Activated T-cell treated with anti-CD3 and anti-CD28 coated beads, Interleukin-2, amount 50 U/mL, for 4 hours (primary cell): ENCODE measurements at regions not wholly inside any gene's neighbourhood (a gene's known extent, or its start where the extent isn't known, plus 50 kb on each side); places are given as distances from the start of the nearest gene placed in this dataset.
"Not testable (repeated sequence)": the region's sequence is repeated elsewhere in the genome, so short reads cannot be mapped to it uniquely, and the experiment has no call there.

Source experiments
- ATAC-seq, 2 donors: fragments of 200-7000 bp; cut with Tn5 transposase; one replicate each; pipeline ENCODE4 v1.10.0; 2021
- DNase-seq: peaks from one replicate; pipeline ENCODE4 v3.0.0-alpha.2; 2020
- H3K27me3 Mint-ChIP-seq: one replicate; pipeline ENCODE4 v1.8.0; 2021; ENCODE audit warnings: low read depth, mixed read lengths
- H3K36me3 Mint-ChIP-seq: one replicate; pipeline ENCODE4 v1.8.0; 2022; ENCODE audit warnings: mixed read lengths; ENCODE audit not compliant: insufficient read depth
- H3K4me1 Mint-ChIP-seq: one replicate; pipeline ENCODE4 v1.8.0; 2021; ENCODE audit warnings: low read depth, mixed read lengths
- H3K4me3 Mint-ChIP-seq: one replicate; pipeline ENCODE4 v1.8.0; 2021; ENCODE audit warnings: mild to moderate bottlenecking, moderate library complexity, mixed read lengths
- H3K9me3 Mint-ChIP-seq: one replicate; pipeline ENCODE4 v1.8.0; 2021; ENCODE audit warnings: mixed read lengths

- ATAC-seq = no peak
- Mint-ChIP-seq H3K4me1 (no peaks in the 10 kb centered on the region), H3K4me3 (no peak overlapping the region)
These were observed 198.4 kb upstream of the ADGRL4 start for GRCh38 chr1:79204779-79205479.

GRCh38 chr1:79198832-79199231 is 192.3 kb upstream of the ADGRL4 start:
- DNase-seq (no peak), ATAC-seq (no peak)
- Mint-ChIP-seq H3K4me3 (no peak overlapping the region), H3K36me3 (no peaks in the 10 kb centered on the region), H3K27me3 (no peaks in the 10 kb centered on the region), H3K4me1 (no peaks in the 10 kb centered on the region), H3K9me3 (no peaks in the 10 kb centered on the region)

More at GRCh38 chr1:79204779-79205479, 198.4 kb upstream of the ADGRL4 start:
- no peaks in the 10 kb centered on the region for H3K36me3 Mint-ChIP-seq
- no peaks in the 10 kb centered on the region for H3K27me3 Mint-ChIP-seq
- no peak for DNase-seq
- H3K9me3 Mint-ChIP-seq = peaks cover 2% of the 10 kb centered on the region

GRCh38 chr1:79197421-79197820 is 190.9 kb upstream of the ADGRL4 start:
- Mint-ChIP-seq H3K36me3 (no peaks in the 10 kb centered on the region), H3K9me3 (no peaks in the 10 kb centered on the region)
- no peak for DNase-seq

GRCh38 chr1:79196211-79196610 is 189.7 kb upstream of the ADGRL4 start:
- ATAC-seq = no peak
- no peak for DNase-seq
- no peaks in the 10 kb centered on the region for H3K27me3 Mint-ChIP-seq
- H3K4me3 Mint-ChIP-seq = no peak overlapping the region
- no peaks in the 10 kb centered on the region for H3K36me3 Mint-ChIP-seq
- no peaks in the 10 kb centered on the region for H3K4me1 Mint-ChIP-seq
- H3K9me3 Mint-ChIP-seq = no peaks in the 10 kb centered on the region

More at GRCh38 chr1:79197421-79197820, 190.9 kb upstream of the ADGRL4 start:
- Mint-ChIP-seq H3K4me3 (no peak overlapping the region), H3K4me1 (no peaks in the 10 kb centered on the region), H3K27me3 (no peaks in the 10 kb centered on the region)
- no peak for ATAC-seq

- Mint-ChIP-seq H3K36me3 (no peaks in the 10 kb centered on the region), H3K27me3 (no peaks in the 10 kb centered on the region), H3K9me3 (no peaks in the 10 kb centered on the region), H3K4me1 (no peaks in the 10 kb centered on the region), H3K4me3 (no peak overlapping the region)
- ATAC-seq = no peak
- no peak for DNase-seq
These were observed 186.9 kb upstream of the ADGRL4 start for GRCh38 chr1:79193211-79194079.

GRCh38 chr1:79190074-79190473 is 183.5 kb upstream of the ADGRL4 start:
- no peaks in the 10 kb centered on the region for H3K9me3 Mint-ChIP-seq
- ATAC-seq = no peak
- H3K4me1 Mint-ChIP-seq = no peaks in the 10 kb centered on the region
- no peak overlapping the region for H3K4me3 Mint-ChIP-seq
- no peaks in the 10 kb centered on the region for H3K36me3 Mint-ChIP-seq
- no peak for DNase-seq
- H3K27me3 Mint-ChIP-seq = no peaks in the 10 kb centered on the region

- H3K27me3 Mint-ChIP-seq = no peaks in the 10 kb centered on the region
- H3K4me3 Mint-ChIP-seq = no peak overlapping the region
- no peaks in the 10 kb centered on the region for H3K36me3 Mint-ChIP-seq
- H3K9me3 Mint-ChIP-seq = no peaks in the 10 kb centered on the region
- DNase-seq (no peak), ATAC-seq (no peak)
- no peaks in the 10 kb centered on the region for H3K4me1 Mint-ChIP-seq
These were observed 181.8 kb upstream of the ADGRL4 start for GRCh38 chr1:79188337-79188736.

DNA sequence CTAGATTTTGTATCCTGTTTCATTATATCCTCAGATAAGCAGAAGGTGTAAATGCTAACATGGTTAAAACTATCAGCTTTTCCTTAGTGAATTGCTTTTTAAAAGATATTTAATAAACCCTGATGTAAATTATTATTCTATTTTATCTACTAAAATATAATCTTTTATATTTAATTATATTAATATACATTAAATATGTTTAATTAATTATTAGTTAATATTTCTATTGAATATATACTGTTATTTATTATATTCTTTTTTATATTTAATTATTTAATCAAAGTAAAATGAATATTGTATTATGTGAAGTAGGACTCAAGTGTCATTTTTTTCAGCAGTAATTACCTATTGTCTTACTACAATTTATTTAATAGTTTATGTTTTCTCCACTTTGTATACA is 179.7 kb upstream of the ADGRL4 start:
- Mint-ChIP-seq H3K4me1 (no peaks in the 10 kb centered on the region), H3K27me3 (no peaks in the 10 kb centered on the region), H3K36me3 (no peaks in the 10 kb centered on the region), H3K9me3 (no peaks in the 10 kb centered on the region), H3K4me3 (no peak overlapping the region)
- DNase-seq (no peak), ATAC-seq (no peak)

DNA sequence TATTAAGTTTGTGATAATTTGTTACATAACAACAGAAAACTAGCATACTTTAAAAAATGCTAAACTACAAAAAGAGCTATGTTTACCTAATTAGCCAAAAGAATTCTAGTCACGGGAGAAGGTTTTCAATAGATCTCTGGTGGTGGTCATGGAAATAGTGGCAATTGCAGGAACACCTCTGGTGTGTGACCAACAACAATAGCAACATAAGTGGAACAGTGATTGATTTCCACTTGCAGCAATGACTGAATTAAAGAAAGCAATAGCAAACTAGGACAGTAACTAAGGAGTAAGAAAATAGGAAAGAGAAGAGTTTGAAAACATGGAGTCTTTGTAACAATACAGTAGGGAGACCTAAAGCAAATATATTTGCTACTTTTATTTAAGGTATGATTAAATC is 171.3 kb upstream of the ADGRL4 start:
- no peaks in the 10 kb centered on the region for H3K27me3 Mint-ChIP-seq
- H3K4me1 Mint-ChIP-seq = no peaks in the 10 kb centered on the region
- H3K36me3 Mint-ChIP-seq = no peaks in the 10 kb centered on the region
- DNase-seq = no peak
- ATAC-seq = no peak
- peaks cover 14% of the 10 kb centered on the region for H3K9me3 Mint-ChIP-seq
- H3K4me3 Mint-ChIP-seq = no peak overlapping the region

GRCh38 chr1:79161077-79161476 is 154.5 kb upstream of the ADGRL4 start:
- ATAC-seq (no peak), DNase-seq (no peak)
- H3K27me3 Mint-ChIP-seq = no peaks in the 10 kb centered on the region
- no peaks in the 10 kb centered on the region for H3K36me3 Mint-ChIP-seq
- peaks cover 5% of the 10 kb centered on the region for H3K9me3 Mint-ChIP-seq
- no peaks in the 10 kb centered on the region for H3K4me1 Mint-ChIP-seq
- H3K4me3 Mint-ChIP-seq = no peak overlapping the region

DNA sequence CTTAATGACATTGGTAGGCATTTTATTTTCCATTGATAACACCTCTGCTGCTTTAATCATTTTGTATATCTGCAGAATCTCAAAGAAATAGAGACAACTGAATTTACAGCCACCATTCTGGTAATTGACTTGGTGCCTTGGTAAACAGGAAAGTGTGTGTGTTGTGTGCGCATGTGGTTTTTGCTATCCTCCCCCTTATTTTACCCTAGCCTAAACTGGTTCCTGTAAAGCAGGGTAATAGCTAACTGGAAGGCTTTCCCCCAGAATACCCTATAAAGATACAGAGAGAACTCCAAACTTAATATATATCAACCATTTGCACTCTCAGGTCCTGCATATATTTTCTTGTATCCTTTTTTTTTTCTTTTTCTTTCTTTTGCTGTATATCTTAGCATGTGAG is 149.5 kb upstream of the ADGRL4 start:
- no peaks in the 10 kb centered on the region for H3K4me1 Mint-ChIP-seq
- ATAC-seq = no peak
- no peaks in the 10 kb centered on the region for H3K9me3 Mint-ChIP-seq
- H3K4me3 Mint-ChIP-seq = no peak overlapping the region
- H3K36me3 Mint-ChIP-seq = no peaks in the 10 kb centered on the region
- H3K27me3 Mint-ChIP-seq = no peaks in the 10 kb centered on the region
- no peak for DNase-seq

GRCh38 chr1:79151006-79151796 is 144.7 kb upstream of the ADGRL4 start:
- Mint-ChIP-seq H3K4me3 (no peak overlapping the region), H3K9me3 (peaks cover 4% of the 10 kb centered on the region), H3K4me1 (no peaks in the 10 kb centered on the region), H3K27me3 (no peaks in the 10 kb centered on the region), H3K36me3 (no peaks in the 10 kb centered on the region)
- ATAC-seq (no peak), DNase-seq (no peak)

DNA sequence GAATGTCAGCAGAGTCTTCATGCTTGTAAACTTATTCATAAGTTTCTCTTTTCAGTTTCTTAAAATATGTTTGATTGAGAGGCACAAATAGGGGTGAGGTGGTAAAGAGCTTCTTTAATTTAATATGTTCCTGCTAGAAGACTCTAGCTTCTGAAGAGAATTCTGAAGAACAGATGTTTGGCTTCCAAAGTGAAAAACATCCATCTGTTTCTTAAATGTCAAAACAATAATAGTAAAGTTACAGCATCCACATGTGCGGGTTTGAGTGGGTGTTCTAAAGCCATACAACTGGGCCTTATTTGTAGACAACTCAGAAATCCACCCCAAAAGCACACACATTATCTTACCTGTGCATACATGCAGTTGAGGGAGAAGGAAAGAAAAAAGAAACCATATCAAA is 144.0 kb upstream of the ADGRL4 start:
- H3K9me3 Mint-ChIP-seq = peaks cover 4% of the 10 kb centered on the region
- no peaks in the 10 kb centered on the region for H3K4me1 Mint-ChIP-seq
- H3K4me3 Mint-ChIP-seq = no peak overlapping the region
- DNase-seq (no peak), ATAC-seq (no peak)
- no peaks in the 10 kb centered on the region for H3K36me3 Mint-ChIP-seq
- no peaks in the 10 kb centered on the region for H3K27me3 Mint-ChIP-seq

GRCh38 chr1:79138227-79138626 is 131.7 kb upstream of the ADGRL4 start:
- ATAC-seq, DNase-seq, H3K4me1 Mint-ChIP-seq, H3K27me3 Mint-ChIP-seq, H3K4me3 Mint-ChIP-seq, H3K36me3 Mint-ChIP-seq: not testable (repeated sequence)
- peaks cover 18% of the 10 kb centered on the region for H3K9me3 Mint-ChIP-seq
